NCI-H1105 treated with DMSO at 0.1 percent for 48 hours (cell line): ENCODE measurements at regions not wholly inside any gene's neighbourhood (a gene's known extent, or its start where the extent isn't known, plus 50 kb on each side); places are given as distances from the start of the nearest gene placed in this dataset.
"Not testable (repeated sequence)": the region's sequence is repeated elsewhere in the genome, so short reads cannot be mapped to it uniquely, and the experiment has no call there.

Experiments
- DNase-seq: peaks from one replicate; lab custom pipeline; 2025; lab: John Stamatoyannopoulos, UW

GRCh38 chr10:9382533-9382866, 1328.0 kb downstream of the GATA3 start:
- no peak for DNase-seq

GRCh38 chr10:9390516-9390915, 1336.0 kb downstream of the GATA3 start:
- no peak for DNase-seq

- DNase-seq, result no peak
Measured at GRCh38 chr10:9399275-9399983, 1344.9 kb downstream of the GATA3 start.

GRCh38 chr10:9402067-9402466, 1347.6 kb downstream of the GATA3 start:
- DNase-seq, result peak; percentile 17

GRCh38 chr10:9402507-9403195, 1348.2 kb downstream of the GATA3 start:
- DNase-seq, result not testable (repeated sequence)

- DNase-seq, result not testable (repeated sequence)
Measured at GRCh38 chr10:9407201-9407600, 1352.7 kb downstream of the GATA3 start.

- DNase-seq, result no peak
Measured at GRCh38 chr10:9416331-9416730, 1361.8 kb downstream of the GATA3 start.

GRCh38 chr10:9419757-9420156, 1365.3 kb downstream of the GATA3 start:
- DNase-seq, result no peak

GRCh38 chr10:9427209-9427608, 1372.7 kb downstream of the GATA3 start:
- DNase-seq, result no peak

GRCh38 chr10:9437131-9437530, 1382.6 kb downstream of the GATA3 start:
- DNase-seq, result no peak

GRCh38 chr10:9443758-9444157, 1389.3 kb downstream of the GATA3 start:
- no peak for DNase-seq

- DNase-seq, result no peak
Measured at GRCh38 chr10:9449530-9449929, 1395.0 kb downstream of the GATA3 start.

- DNase-seq, result no peak
Measured at GRCh38 chr10:9450801-9451200, 1396.3 kb downstream of the GATA3 start.

GRCh38 chr10:9451211-9451773, 1396.8 kb downstream of the GATA3 start:
- DNase-seq, result no peak

- no peak for DNase-seq
Measured at GRCh38 chr10:9452056-9452455, 1397.6 kb downstream of the GATA3 start.

- DNase-seq, result not testable (repeated sequence)
Measured at GRCh38 chr10:9453871-9454270, 1399.4 kb downstream of the GATA3 start.

- no peak for DNase-seq
Measured at GRCh38 chr10:9469663-9470205, 1415.2 kb downstream of the GATA3 start.

GRCh38 chr10:9470581-9470980, 1416.1 kb downstream of the GATA3 start:
- DNase-seq, result no peak

- DNase-seq, result no peak
Measured at GRCh38 chr10:9501944-9502343, 1447.5 kb downstream of the GATA3 start.

- DNase-seq, result no peak
Measured at GRCh38 chr10:9504227-9504626, 1449.7 kb downstream of the GATA3 start.

- DNase-seq, result no peak
Measured at GRCh38 chr10:9505546-9505945, 1451.1 kb downstream of the GATA3 start.

GRCh38 chr10:9508606-9509005, 1454.1 kb downstream of the GATA3 start:
- no peak for DNase-seq

- DNase-seq, result no peak
Measured at GRCh38 chr10:9510626-9511025, 1456.1 kb downstream of the GATA3 start.
